ENCODE measurements at regions not wholly inside any gene's neighbourhood (a gene's known extent, or its start where the extent isn't known, plus 50 kb on each side); places are given as distances from the start of the nearest gene placed in this dataset.

DNA sequence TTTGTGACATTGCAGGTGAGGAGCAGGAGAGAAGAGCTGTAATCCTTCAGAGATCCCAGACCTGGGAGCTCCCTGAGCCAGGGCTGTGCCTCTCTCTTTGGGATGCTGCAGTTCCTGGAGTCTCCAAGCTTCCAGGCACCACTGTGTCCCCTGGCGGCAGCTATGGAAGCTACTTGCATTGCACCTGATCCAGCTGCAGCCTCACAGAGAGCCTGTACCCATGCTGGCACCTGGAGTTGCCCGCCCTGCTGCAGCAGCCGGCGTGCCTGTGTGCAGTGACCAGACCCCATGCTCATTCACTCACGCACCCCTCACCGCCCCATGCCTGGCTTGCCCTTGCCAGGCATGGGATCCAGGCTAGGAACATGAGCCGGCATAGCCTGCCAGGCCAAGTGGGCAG, 51.8 kb upstream of the MED9 start:
- no peak for DNase-seq
- Histone ChIP-seq H3K4me3 (no peak overlapping the region), H3K36me3 (no peaks in the 10 kb centered on the region), H3K9me3 (no peaks in the 10 kb centered on the region), H3K4me1 (no peaks in the 10 kb centered on the region), H3K9ac (ENCODE audit: low read depth in 2 of 2, low read length in 2 of 2) (no peak overlapping the region), H3K27me3 (no peaks in the 10 kb centered on the region), H3K27ac (no peak overlapping the region)
- intact Hi-C loops (cut with DNase I), result no loop called here
- TF ChIP-seq CTCF (IDR thresholded peaks at IDR 0.05), result no peak

DNA sequence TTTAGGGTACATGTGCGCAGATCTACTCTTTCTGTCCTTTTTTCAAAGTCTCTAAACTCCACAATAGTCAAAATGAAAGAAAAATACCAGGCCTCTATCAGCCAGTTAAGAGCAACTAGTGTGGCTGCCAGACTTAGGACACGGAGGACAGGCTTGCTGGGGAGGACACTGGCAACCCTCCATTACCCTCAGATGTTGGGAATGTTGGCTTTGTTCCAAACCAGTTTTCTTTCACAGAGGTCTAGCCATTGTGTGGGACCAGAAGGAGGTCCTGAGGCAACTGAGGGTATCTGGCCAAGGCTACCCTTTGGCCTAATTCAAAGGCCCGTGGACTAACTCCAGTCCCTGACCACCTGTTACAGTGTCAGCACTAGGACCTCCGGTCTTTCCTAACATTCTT, 51.2 kb upstream of the MED9 start:
- Histone ChIP-seq H3K4me3 (no peak overlapping the region), H3K4me1 (no peaks in the 10 kb centered on the region), H3K9me3 (no peaks in the 10 kb centered on the region), H3K27me3 (no peaks in the 10 kb centered on the region), H3K36me3 (no peaks in the 10 kb centered on the region), H3K27ac (no peak overlapping the region), H3K9ac (ENCODE audit: low read depth in 2 of 2, low read length in 2 of 2) (no peak overlapping the region)
- intact Hi-C loops (cut with DNase I), result no loop called here
- TF ChIP-seq CTCF (IDR thresholded peaks at IDR 0.05), result no peak
- DNase-seq, result no peak

DNA sequence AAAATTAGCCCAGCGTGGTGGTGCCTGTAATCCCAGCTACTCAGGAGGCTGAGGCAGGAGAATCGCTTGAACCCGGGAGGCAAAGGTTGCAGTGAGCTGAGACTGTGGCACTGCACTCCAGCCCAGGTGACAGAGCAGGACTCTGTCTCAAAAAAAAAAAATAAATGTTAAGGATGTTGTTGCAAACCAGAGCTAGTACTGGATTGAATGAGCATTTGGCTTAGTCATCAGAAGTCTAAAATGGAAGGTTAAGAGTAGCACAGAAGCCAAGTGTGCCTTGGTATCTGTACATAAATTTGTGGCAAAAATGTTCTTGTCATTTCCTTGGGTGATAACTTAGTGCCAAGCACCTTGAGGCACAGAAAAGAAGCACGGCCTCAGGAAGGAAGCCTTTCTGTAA, 50.6 kb upstream of the MED9 start:
- Histone ChIP-seq H3K4me1 (no peaks in the 10 kb centered on the region), H3K27me3 (no peaks in the 10 kb centered on the region), H3K9ac (ENCODE audit: low read depth in 2 of 2, low read length in 2 of 2) (no peak overlapping the region), H3K4me3 (no peak overlapping the region), H3K9me3 (no peaks in the 10 kb centered on the region), H3K27ac (no peak overlapping the region), H3K36me3 (no peaks in the 10 kb centered on the region)
- no peak for DNase-seq
- no peak for TF ChIP-seq CTCF (IDR thresholded peaks at IDR 0.05)
- intact Hi-C loops (cut with DNase I), result no loop called here
